Calu3 (cell line): ENCODE measurements at regions not wholly inside any gene's neighbourhood (a gene's known extent, or its start where the extent isn't known, plus 50 kb on each side); places are given as distances from the start of the nearest gene placed in this dataset.

Source experiments
- BruUV-seq: library from RNA; stranded (reverse); fragments of 400-500 nt; replicated peaks from 2 replicates; lab custom pipeline; 2021; lab: Mats Ljungman, UMichigan
- CTCF ChIA-PET: fragments of 300-600 bp; sonication (Branson Sonifier 250); formaldehyde crosslinking; loops from one replicate; lab custom pipeline; 2022; ENCODE audit warnings: antibody characterized with exemption; lab: Charles Lee
- DNase-seq: peaks from one replicate; pipeline ENCODE4 v3.0.0; 2022
- H3K27ac Mint-ChIP-seq: one replicate; pipeline ENCODE4 v1.8.0; 2022; ENCODE audit warnings: mixed read lengths; ENCODE audit not compliant: unreplicated experiment
- H3K27me3 Mint-ChIP-seq: one replicate; pipeline ENCODE4 v1.8.0; 2022; ENCODE audit warnings: mixed read lengths; ENCODE audit not compliant: unreplicated experiment
- H3K36me3 Mint-ChIP-seq: one replicate; pipeline ENCODE4 v1.8.0; 2022; ENCODE audit warnings: mild to moderate bottlenecking, moderate library complexity, mixed read lengths; ENCODE audit not compliant: insufficient read depth, unreplicated experiment
- H3K4me1 Mint-ChIP-seq: one replicate; pipeline ENCODE4 v1.8.0; 2022; ENCODE audit warnings: mild to moderate bottlenecking, low read depth, mixed read lengths; ENCODE audit not compliant: unreplicated experiment
- H3K4me3 Mint-ChIP-seq: one replicate; pipeline ENCODE4 v1.8.0; 2022; ENCODE audit warnings: mild to moderate bottlenecking, low read depth, moderate library complexity, mixed read lengths; ENCODE audit not compliant: unreplicated experiment
- H3K9me3 Mint-ChIP-seq: one replicate; pipeline ENCODE4 v1.8.0; 2022; ENCODE audit warnings: low read depth, mixed read lengths; ENCODE audit not compliant: unreplicated experiment
- CTCF ChIP-seq: fragments of 200-600 bp; IDR thresholded peaks from one replicate; pipeline ENCODE4 v1.8.0; 2022; ENCODE audit warnings: antibody characterized with exemption; ENCODE audit not compliant: unreplicated experiment
- intact Hi-C: fragments of 100-400 bp; cut with micrococcal nuclease; formaldehyde crosslinking; loops from one replicate; pipeline ENCODE4 v1.10.0; 2022; ENCODE audit not compliant: unreplicated experiment

- DNase-seq, result no peak
- Mint-ChIP-seq H3K27me3 (no peaks in the 10 kb centered on the region), H3K4me3 (no peak overlapping the region), H3K9me3 (no peaks in the 10 kb centered on the region), H3K4me1 (peaks cover 7% of the 10 kb centered on the region), H3K27ac (no peak overlapping the region), H3K36me3 (no peaks in the 10 kb centered on the region)
- no TSS peak for BruUV-seq
- intact Hi-C loops, result no loop called here
- CTCF ChIA-PET, result no interaction called here
- no peak for TF ChIP-seq CTCF
These were observed 499.9 kb downstream of the KCTD12 start for GRCh38 chr13:76386321-76386720.

GRCh38 chr13:76385586-76385985, 500.6 kb downstream of the KCTD12 start:
- Mint-ChIP-seq H3K4me1 (peaks cover 7% of the 10 kb centered on the region), H3K36me3 (no peaks in the 10 kb centered on the region), H3K27ac (no peak overlapping the region), H3K27me3 (no peaks in the 10 kb centered on the region), H3K4me3 (no peak overlapping the region), H3K9me3 (no peaks in the 10 kb centered on the region)
- no peak for DNase-seq
- TF ChIP-seq CTCF, result no peak
- no TSS peak for BruUV-seq
- CTCF ChIA-PET, result no interaction called here
- intact Hi-C loops, result no loop called here

GRCh38 chr13:76383676-76384461, 502.3 kb downstream of the KCTD12 start:
- Mint-ChIP-seq H3K4me1 (peaks cover 7% of the 10 kb centered on the region), H3K27me3 (no peaks in the 10 kb centered on the region), H3K27ac (no peak overlapping the region), H3K36me3 (no peaks in the 10 kb centered on the region), H3K9me3 (no peaks in the 10 kb centered on the region), H3K4me3 (no peak overlapping the region)
- intact Hi-C loops, result no loop called here
- DNase-seq, result no peak
- CTCF ChIA-PET, result no interaction called here
- TF ChIP-seq CTCF, result no peak
- BruUV-seq, result no TSS peak

- no TSS peak for BruUV-seq
- intact Hi-C loops, result no loop called here
These were observed 505.6 kb downstream of the KCTD12 start for GRCh38 chr13:76380446-76381065.

More at GRCh38 chr13:76380446-76381065, 505.6 kb downstream of the KCTD12 start:
- Mint-ChIP-seq H3K27me3 (no peaks in the 10 kb centered on the region), H3K27ac (no peak overlapping the region), H3K9me3 (no peaks in the 10 kb centered on the region), H3K4me1 (peaks cover 7% of the 10 kb centered on the region), H3K4me3 (no peak overlapping the region), H3K36me3 (no peaks in the 10 kb centered on the region)
- CTCF ChIA-PET, result no interaction called here
- TF ChIP-seq CTCF, result no peak
- no peak for DNase-seq
